Heart left ventricle (tissue), 16 donors: ENCODE measurements at regions not wholly inside any gene's neighbourhood (a gene's known extent, or its start where the extent isn't known, plus 50 kb on each side); places are given as distances from the start of the nearest gene placed in this dataset.
"Not testable (repeated sequence)": the region's sequence is repeated elsewhere in the genome, so short reads cannot be mapped to it uniquely, and the experiment has no call there.

Experiments
- ATAC-seq, 4 donors: fragments of 200-7000 bp; cut with Tn5 transposase; one replicate each; pipeline ENCODE4 v1.9.1; 2020 to 2022; ENCODE audit warnings: moderate library complexity in 4 of 4, mild to moderate bottlenecking in 3 of 4, moderate number of reproducible peaks in 1 of 4
- DNase-seq, 5 donors: peaks; one replicate each; pipeline ENCODE4 v3.0.0-alpha.2; 2020
- H3K27ac ChIP-seq, 12 donors: fragments of 200-600 bp; sonication (generic) in 4 of 12; one replicate each; pipeline versions ENCODE4 v1.5.0 to v1.8.0; 2016 to 2022; ENCODE audit warnings: mild to moderate bottlenecking in 2 of 12
- H3K27me3 ChIP-seq, 9 donors: fragments of 200-600 bp; sonication (generic) in 2 of 9; one replicate each; pipeline versions ENCODE4 v1.5.1 to v1.8.0; 2016 to 2022; ENCODE audit warnings: mild to moderate bottlenecking in 3 of 9
- H3K36me3 ChIP-seq, 9 donors: fragments of 200-600 bp; sonication (generic) in 2 of 9; one replicate each; pipeline versions ENCODE4 v1.5.0 to v1.8.0; 2018 to 2022; ENCODE audit warnings: mild to moderate bottlenecking in 2 of 9
- H3K4me1 ChIP-seq, 12 donors: fragments of 200-600 bp; sonication (generic) in 4 of 12; one replicate each; pipeline versions ENCODE4 v1.5.0 to v1.8.0; 2016 to 2022; ENCODE audit warnings: mild to moderate bottlenecking in 3 of 12
- H3K4me3 ChIP-seq, 12 donors: fragments of 200-600 bp; sonication (generic) in 4 of 12; one replicate each; pipeline versions ENCODE4 v1.5.0 to v1.8.0; 2017 to 2022; ENCODE audit warnings: mild to moderate bottlenecking in 9 of 12, moderate library complexity in 4 of 12
- H3K9me3 ChIP-seq, 12 donors: fragments of 200-600 bp; sonication (generic) in 4 of 12; one replicate each; pipeline versions ENCODE4 v1.5.0 to v1.8.0; 2016 to 2022; ENCODE audit warnings: mild to moderate bottlenecking in 1 of 12
- POLR2A ChIP-seq, 2 donors: fragments of 450-650 bp; IDR thresholded peaks; one replicate each; pipeline ENCODE4 v1.6.1; 2017; ENCODE audit warnings: antibody characterized with exemption in 2 of 2, mild to moderate bottlenecking in 2 of 2, moderate library complexity in 2 of 2
- WGBS, 4 donors: extraction: QIAGEN DNeasy Blood & Tissue Kit in 2 of 4; methylation state at CpG; one replicate each; pipeline versions ENCODE4 v1.1.5 to v1.1.7; 2013 to 2018; 5-methylcytosine and 5-hydroxymethylcytosine counted together
- intact Hi-C, 10 donors: fragments of 100-400 bp; cut with DNase I; formaldehyde crosslinking; loops; one replicate each; pipeline versions ENCODE4 v1.11.1 to v1.14.2; 2022
- TF ChIP-seq, protein P1 (sequence below), 12 donors: fragments of 200-600 bp; sonication (generic) in 4 of 12; IDR thresholded peaks; one replicate each; pipeline versions ENCODE4 v1.5.0 to v1.8.0; 2018 to 2022; ENCODE audit warnings: antibody characterized with exemption in 12 of 12, mild to moderate bottlenecking in 5 of 12
- donor health status: ischemic (EF 13 %, LVEDD 7.1; RV severe dilation, severe dysfunction).
- donor health status: healthy with polysubstance abuse.
- donor health status: DM: no; HTN: yes; CAD: no.
- donor health status: DM: no; HTN: no; CAD: no.
- donor health status: ischemic (EF 25% LVEDD 6.9; RV normal size, moderate dysfunction).
- donor health status: ischemic (EF 25% LVEDD 5.7; RV mildly dilated, moderate dysfunction).
- donor health status: healthy.
- donor health status: DM: yes; HTN: yes; CAD: no.
- donor health status: ischemic (EF 35%, LVEDD 5.7; RV mildly dilated, moderate dysfunction).
- donor health status: nonischemic (EF 11% LVEDD 7.7; RV severe dilation, severe dysfunction).
- donor health status: DM: yes; HTN: yes; CAD: no.
- donor health status: PGD.
- donor health status: ischemic (EF 29% LVEDD 5.4; RV normal size, mild dysfunction).
- donor health status: nonischemic (EF 23%, LVEDD 6.1; RV moderate dilation, normal function).

DNA sequence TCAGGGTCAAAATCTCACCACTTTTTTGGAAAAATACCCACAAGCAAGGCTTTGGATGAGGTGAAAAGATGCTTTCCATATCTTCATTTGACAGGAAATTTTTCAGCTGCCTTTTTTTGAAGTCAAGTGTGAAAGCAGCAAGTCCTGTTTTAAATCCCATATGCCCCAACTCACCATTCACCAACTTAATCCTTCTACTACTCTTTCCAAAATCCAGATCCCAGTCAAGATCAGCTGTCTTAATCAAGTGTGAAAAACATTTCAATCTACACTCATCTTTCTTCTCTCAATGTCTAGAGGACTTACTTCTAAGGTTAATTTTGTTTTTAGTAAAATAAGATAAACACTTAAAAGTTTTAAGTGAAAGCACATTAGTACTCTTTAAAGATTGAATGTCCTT, 128.4 kb upstream of the CEP126 start:
- TF ChIP-seq, protein P1, sequence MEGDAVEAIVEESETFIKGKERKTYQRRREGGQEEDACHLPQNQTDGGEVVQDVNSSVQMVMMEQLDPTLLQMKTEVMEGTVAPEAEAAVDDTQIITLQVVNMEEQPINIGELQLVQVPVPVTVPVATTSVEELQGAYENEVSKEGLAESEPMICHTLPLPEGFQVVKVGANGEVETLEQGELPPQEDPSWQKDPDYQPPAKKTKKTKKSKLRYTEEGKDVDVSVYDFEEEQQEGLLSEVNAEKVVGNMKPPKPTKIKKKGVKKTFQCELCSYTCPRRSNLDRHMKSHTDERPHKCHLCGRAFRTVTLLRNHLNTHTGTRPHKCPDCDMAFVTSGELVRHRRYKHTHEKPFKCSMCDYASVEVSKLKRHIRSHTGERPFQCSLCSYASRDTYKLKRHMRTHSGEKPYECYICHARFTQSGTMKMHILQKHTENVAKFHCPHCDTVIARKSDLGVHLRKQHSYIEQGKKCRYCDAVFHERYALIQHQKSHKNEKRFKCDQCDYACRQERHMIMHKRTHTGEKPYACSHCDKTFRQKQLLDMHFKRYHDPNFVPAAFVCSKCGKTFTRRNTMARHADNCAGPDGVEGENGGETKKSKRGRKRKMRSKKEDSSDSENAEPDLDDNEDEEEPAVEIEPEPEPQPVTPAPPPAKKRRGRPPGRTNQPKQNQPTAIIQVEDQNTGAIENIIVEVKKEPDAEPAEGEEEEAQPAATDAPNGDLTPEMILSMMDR (IDR thresholded peaks at IDR 0.05): no peak
- Histone ChIP-seq H3K4me1 (no peaks in the 10 kb centered on the region), H3K27ac (no peak overlapping the region), H3K9me3 (peaks cover 0 to 7% (median 0%) of the 10 kb centered on the region in 12 donors), H3K27me3 (no peaks in the 10 kb centered on the region), H3K36me3 (no peaks in the 10 kb centered on the region), H3K4me3 (no peak overlapping the region)
- ATAC-seq (no peak), DNase-seq (no peak)
- intact Hi-C loops: no loop called here

DNA sequence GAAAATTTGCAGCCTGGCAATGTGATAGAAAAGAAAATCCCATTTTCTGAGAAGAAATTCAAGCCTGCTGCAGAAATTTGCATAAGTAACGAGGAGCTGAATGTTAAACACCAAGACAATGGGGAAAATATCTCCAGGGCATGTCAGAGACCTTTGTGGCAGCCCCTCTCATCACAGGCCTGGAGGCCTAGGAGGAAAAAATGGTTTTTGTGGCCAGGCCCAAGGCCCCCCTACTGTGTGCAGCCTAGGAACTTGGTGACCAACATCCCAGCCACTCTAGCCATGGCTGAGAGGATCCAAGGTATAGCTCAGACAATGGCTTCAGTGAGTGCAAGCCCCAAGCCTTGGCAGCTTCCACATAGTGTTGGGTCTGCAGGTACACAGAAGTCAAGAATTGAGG, 135.6 kb upstream of the CEP126 start:
- H3K9me3 ChIP-seq: peaks cover 0 to 22% (median 0%) of the 10 kb centered on the region in 12 donors
- H3K4me1 ChIP-seq, ATAC-seq, H3K27ac ChIP-seq, DNase-seq, H3K36me3 ChIP-seq, H3K4me3 ChIP-seq, H3K27me3 ChIP-seq, intact Hi-C loops: not testable (repeated sequence)
- 42 to 59% (median 51%) methylated on average over 1 of the region's 1 CpG for WGBS, 4 donors

DNA sequence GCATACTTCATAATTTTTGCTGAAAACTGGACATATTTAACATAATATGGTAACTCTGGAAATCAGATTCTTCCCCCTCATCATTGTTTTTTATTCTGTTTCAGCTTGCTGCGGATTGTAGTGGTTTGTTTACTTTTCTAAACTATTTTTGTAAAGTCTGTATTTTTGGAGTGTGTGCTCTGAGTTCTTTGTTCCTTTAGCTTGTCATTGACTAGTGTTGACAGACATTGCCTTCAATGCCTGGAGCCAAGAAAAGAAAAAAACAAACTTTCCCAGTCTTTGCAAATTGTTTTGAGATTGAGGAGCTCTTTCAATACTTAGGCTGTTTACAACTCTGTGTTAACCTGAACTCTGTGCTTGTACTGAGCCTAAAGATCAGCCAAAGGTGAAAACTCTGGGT, 137.3 kb upstream of the CEP126 start:
- no peak for DNase-seq
- intact Hi-C loops: no loop called here
- Histone ChIP-seq H3K4me3 (no peak overlapping the region), H3K36me3 (no peaks in the 10 kb centered on the region), H3K9me3 (peaks cover 0 to 15% (median 0%) of the 10 kb centered on the region in 12 donors), H3K27me3 (no peaks in the 10 kb centered on the region), H3K27ac (no peak overlapping the region), H3K4me1 (no peaks in the 10 kb centered on the region)
- TF ChIP-seq, protein P1 (IDR thresholded peaks at IDR 0.05): no peak
- no peak for TF ChIP-seq POLR2A (IDR thresholded peaks at IDR 0.05)
- no peak for ATAC-seq
- WGBS, 4 donors: 60 to 71% (median 66%) methylated on average over 1 of the region's 1 CpG

DNA sequence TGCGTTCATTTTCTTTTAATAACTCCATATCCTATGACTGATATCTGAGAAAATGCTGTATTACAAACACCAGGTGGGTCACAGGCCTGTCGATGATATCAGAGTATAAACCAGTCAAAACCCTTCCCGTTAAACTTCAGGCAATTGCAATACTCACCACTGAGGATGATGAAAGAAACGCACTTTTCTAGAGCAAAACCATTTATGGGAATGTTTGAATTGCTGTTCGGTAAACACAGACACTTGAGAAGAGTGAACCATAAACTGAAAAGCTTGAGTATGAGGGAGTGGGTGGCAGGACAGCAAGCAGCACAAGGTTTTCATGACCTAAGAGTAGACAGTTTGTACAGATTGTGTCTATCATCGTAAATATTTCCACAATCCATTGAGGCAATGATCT, 139.8 kb upstream of the CEP126 start:
- no peaks in the 10 kb centered on the region for H3K36me3 ChIP-seq
- intact Hi-C loops: no loop called here
- H3K27ac ChIP-seq: no peak overlapping the region
- TF ChIP-seq, protein P1 (IDR thresholded peaks at IDR 0.05): no peak
- H3K27me3 ChIP-seq: no peaks in the 10 kb centered on the region
- no peak for ATAC-seq
- peaks cover 0 to 13% (median 0%) of the 10 kb centered on the region in 12 donors for H3K9me3 ChIP-seq
- no peak for DNase-seq
- no peak overlapping the region for H3K4me3 ChIP-seq
- no peaks in the 10 kb centered on the region for H3K4me1 ChIP-seq
- 81 to 84% (median 82%) methylated on average over 6 of the region's 6 CpGs for WGBS, 4 donors

DNA sequence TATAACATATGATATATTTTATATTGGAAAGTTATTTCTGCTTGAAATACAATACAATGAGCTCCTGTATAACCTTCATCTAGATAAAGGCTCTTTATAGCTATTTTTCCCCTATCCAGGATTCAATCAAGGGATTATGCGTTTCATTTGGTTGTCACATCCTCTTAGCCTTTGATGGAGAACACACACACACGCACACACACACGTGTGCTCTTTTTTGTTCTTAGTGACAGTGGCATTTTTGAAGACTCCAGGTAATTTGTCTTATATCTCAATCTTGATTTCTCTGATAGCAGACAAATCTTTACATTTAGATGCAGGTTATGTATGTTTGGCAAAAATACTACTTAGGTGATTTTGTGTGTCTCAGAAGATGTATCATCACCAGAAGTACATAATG, 144.2 kb upstream of the CEP126 start:
- no peak overlapping the region for H3K27ac ChIP-seq
- H3K9me3 ChIP-seq: peaks cover 0 to 20% (median 6%) of the 10 kb centered on the region in 12 donors
- no peaks in the 10 kb centered on the region for H3K4me1 ChIP-seq
- intact Hi-C loops: no loop called here
- no peak overlapping the region for H3K4me3 ChIP-seq
- no peak for DNase-seq
- no peak for ATAC-seq
- H3K27me3 ChIP-seq: no peaks in the 10 kb centered on the region
- TF ChIP-seq POLR2A (IDR thresholded peaks at IDR 0.05): no peak
- TF ChIP-seq, protein P1 (IDR thresholded peaks at IDR 0.05): no peak
- 82 to 91% (median 85%) methylated on average over 3 of the region's 3 CpGs for WGBS, 4 donors
- no peaks in the 10 kb centered on the region for H3K36me3 ChIP-seq
